GM19023 (cell line): ENCODE measurements at regions not wholly inside any gene's neighbourhood (a gene's known extent, or its start where the extent isn't known, plus 50 kb on each side); places are given as distances from the start of the nearest gene placed in this dataset.

ENCODE experiments used
- ATAC-seq: cut with Tn5 transposase; IDR thresholded peaks from one replicate; pipeline ENCODE4 v1.9.1; 2021; ENCODE audit warnings: mild to moderate bottlenecking, moderate library complexity; ENCODE audit not compliant: unreplicated experiment

DNA sequence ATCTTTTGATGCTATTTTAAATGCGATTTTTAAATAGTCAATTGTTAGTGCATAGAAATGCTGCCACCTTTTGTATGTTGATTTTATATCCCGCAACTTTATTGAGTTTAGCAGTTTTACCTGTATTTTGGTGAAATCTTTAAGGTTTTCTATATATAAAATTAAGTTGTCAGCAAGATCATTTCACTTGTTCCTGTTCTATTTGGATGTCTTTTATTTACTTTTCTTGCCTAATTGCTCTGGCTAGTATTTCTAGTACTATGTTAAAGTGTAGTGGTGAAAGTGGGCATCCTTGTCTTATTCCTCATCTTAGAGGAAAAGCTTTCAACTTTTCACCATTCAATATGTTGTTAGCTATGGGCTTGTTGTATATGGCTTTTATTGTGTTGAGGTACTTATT is 813.3 kb upstream of the CELF2 start:
- no peak for ATAC-seq

DNA sequence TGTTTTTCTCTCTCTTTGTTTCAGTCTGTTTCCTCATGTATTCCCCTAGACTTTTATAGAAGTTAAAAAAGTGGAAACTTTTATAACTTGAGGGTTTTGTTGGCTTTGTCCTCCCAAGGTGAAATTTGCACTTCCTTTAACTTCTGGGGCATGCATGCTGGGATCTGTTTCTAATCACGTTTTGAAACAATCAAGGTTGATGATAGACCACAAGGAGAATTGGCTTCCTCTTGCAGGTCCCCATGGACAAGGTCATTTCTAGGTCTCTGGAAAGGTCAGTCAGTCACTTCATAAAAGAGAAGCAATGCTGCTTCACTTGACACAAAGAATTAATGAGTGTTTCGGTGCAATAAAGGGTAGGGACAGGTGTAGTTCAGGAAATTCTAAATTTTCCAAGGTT is 811.8 kb upstream of the CELF2 start:
- no peak for ATAC-seq

DNA sequence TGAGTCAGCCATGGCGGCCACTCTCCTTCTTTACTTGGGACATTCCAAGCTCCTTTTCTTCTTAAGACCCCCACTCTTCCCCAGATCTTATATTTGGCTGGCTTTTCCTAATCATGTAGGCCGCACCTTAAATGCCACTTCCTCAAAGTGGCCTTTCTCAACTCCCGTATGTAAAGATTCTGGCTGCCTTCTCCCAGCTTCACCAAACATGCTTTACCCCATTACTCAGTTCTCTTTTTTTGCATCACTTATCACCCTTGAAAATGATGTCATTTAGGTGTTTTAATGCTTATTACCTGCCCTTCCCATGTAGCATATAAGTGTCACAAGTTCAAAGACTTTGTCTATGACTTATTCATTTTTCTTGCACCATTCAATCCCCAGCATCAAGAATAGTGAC is 810.1 kb upstream of the CELF2 start:
- ATAC-seq: no peak

DNA sequence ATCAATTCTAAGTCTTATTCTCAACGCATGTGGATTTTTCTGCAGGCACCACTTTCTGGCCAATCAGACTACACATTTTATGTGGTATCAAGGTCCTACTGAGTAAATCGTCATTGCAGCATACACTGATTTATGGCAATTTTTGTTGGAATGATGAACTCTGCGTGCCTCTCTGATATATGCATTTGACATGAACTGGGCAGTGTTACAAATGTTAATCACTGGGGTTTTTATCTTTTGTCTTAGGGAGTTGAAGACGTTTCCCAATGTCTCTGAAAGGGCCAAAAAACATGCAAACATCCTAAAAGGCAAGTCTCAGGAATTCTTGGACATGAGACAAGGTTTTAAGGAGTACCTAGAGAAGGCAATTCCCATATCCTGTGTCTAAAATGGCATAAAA is 809.5 kb upstream of the CELF2 start:
- ATAC-seq: no peak

- no peak for ATAC-seq
Observed at GRCh38 chr10:10209167-10209566, 808.5 kb upstream of the CELF2 start.

DNA sequence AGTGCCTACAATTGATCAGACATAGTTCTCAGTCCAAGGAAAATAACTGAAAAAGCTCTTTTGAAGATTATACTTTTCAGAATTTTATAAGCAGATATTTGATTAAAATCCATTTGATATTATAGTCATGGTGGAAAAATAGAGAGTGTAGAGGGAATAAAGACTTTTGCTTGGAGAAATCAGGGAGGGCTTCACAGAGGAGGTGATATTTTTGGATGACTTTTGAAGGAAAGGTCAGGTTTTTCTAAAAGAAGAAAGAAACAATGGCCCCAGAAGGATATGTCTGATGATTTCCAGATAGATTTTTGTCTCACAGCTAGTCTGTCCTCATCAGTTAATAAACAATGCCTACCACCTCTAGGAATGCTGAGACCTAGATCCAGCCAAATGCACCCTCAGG is 806.3 kb upstream of the CELF2 start:
- ATAC-seq: no peak

DNA sequence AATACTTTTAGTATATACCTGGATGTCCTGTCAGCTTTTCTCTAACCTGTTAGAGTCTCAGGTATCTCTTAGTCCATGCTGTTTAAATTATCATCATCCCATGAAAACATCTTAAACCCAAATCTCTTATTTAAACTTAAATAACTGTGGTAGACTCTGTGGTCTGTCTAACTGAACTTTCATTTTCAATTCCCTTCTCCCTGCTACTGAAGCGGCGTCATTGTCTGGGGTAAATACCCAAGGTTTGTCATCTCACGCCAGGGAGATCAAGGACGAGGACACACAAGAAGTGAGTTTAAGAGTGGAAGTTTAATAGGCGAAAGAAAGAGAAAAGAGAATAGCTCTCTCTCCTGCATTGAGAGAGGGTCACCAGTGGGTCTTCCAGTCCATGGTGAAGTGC is 804.4 kb upstream of the CELF2 start:
- ATAC-seq: no peak

- ATAC-seq: no peak
Observed at GRCh38 chr10:10222304-10222841, 795.3 kb upstream of the CELF2 start.

DNA sequence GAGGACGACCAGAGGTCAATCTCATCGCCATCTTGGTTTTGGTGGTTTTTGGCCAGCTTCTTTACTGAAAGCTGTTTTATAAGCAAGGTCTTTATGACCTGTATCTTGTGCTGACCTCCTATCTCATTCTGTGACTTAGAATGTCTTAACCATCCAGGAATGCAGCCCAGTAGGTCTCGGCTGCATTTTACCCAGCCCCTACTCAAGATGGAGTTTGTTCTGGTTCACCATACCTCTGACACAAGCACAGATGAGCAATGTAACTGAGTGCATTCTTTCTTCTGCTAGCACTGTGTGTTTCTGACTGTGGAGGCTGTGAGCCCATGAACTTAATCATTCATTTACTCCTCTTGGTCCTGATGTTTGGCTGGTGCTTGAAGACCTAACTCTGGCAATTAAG is 794.5 kb upstream of the CELF2 start:
- no peak for ATAC-seq

GRCh38 chr10:10225136-10225676 is 792.5 kb upstream of the CELF2 start:
- ATAC-seq: no peak

DNA sequence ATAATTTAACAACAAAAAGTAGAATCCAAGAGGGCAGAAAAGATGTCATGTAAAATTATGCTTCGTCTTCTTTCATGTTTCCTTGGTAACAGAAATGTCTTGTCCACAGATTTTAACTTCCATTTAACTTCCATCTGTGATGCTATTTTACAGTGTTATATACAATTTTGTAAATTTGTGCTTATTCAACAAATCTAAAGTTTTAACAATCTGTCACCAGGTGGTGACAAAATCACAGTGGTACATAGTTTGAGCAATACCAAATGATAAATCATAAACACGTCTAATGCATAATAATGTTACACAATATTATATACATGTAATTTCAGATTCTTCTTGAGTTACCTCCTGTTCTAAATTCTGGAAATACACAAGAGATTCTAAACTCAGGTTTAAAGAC is 784.4 kb upstream of the CELF2 start:
- no peak for ATAC-seq

DNA sequence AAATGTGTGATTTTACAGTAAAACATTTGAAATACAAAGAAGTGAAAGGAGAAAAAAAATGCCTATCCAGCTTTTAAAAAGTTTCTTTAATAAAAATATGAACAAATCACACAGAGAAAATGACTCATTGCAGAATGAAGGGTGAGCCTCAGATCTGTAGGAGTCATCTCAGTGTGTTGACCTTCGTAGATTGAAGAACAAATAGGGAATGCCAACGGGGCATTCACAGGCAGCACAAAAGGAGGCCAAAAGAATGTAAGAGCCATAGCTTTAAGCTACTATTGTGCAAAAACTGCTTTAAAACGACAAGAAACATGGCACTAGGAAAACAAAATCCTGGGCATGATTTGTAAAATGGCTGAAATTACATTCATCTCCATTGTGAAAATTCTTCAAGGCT is 782.7 kb upstream of the CELF2 start:
- no peak for ATAC-seq

DNA sequence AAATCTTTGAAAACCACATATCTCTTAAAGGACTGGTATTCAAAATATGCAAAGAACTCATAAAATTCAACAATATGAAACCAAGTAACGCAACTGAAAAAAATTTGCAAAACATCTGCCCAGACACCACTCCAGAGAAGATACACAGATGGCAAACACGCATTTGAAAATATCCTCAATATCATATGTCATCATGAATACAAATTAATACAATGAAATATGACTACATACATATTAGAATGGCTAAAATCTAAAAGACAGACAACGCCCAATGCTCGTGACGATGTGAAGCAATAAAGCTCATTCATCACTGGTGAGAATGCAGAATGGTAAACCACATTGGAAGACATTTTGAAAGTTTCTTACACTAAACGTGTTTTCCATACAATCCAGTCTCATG is 770.1 kb upstream of the CELF2 start:
- no peak for ATAC-seq

GRCh38 chr10:10256860-10257259 is 760.8 kb upstream of the CELF2 start:
- ATAC-seq: no peak

GRCh38 chr10:10259013-10259412 is 758.7 kb upstream of the CELF2 start:
- ATAC-seq: no peak

GRCh38 chr10:10270126-10271050 is 747.3 kb upstream of the CELF2 start:
- ATAC-seq: no peak

DNA sequence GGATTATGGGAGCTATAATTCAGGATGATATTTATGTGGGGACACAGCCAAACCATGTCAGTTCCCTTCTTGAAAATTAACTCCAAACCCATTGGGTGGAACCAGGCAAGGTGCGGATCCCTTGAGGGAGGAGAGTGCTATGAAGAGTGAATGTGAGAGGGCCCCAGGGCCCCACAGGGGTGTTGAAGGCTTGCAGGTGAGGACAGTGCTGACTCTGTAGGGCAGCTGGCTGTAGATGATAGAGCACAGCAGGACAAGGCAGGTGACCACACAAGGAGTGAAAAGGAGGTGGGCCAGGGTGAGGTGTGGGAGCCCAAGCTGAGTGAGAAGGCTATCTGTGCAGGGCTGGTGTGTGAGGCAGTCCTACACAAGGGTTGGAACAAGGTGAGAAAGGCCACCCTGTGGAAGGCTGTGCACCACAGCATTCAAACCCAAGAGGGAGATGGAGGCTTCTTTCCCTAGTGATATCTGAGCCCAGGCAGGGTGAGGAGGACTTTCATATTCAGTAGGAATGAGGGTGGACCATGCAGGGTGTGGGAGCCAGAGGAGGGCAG is 746.0 kb upstream of the CELF2 start:
- no peak for ATAC-seq

GRCh38 chr10:10273661-10274060 is 744.0 kb upstream of the CELF2 start:
- no peak for ATAC-seq

DNA sequence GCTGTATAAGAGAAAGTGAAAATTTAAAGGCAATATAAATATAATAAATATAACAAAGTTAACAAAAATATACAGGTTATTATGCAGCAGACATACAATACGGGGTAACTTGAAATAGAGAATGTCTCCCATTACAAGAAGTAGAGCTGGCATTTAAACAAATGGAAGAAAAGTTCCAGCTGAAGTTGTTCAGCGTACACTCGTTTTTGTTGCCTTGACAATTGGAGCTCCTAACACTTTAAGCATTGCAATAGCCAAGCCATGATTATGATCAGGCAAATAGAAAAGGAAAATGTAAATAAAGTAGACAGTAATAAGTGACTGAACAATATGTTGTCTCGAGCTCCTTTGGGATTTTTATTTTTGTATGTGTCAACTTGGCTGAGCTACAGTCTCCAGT is 737.8 kb upstream of the CELF2 start:
- ATAC-seq: no peak

GRCh38 chr10:10292501-10292900 is 725.2 kb upstream of the CELF2 start:
- no peak for ATAC-seq

- ATAC-seq: no peak
Observed at GRCh38 chr10:10293041-10293440, 724.6 kb upstream of the CELF2 start.

GRCh38 chr10:10293481-10293951 is 724.2 kb upstream of the CELF2 start:
- ATAC-seq: no peak
